Osteoblast (primary cell): ENCODE measurements at regions not wholly inside any gene's neighbourhood (a gene's known extent, or its start where the extent isn't known, plus 50 kb on each side); places are given as distances from the start of the nearest gene placed in this dataset.

Experiments
- DNase-seq: peaks from one replicate; pipeline ENCODE4 v3.0.0; 2011; ENCODE audit warnings: low spot score, mixed read lengths; ENCODE audit not compliant: insufficient read length; ENCODE audit errors: missing footprints
- H2AFZ ChIP-seq: 2 replicates; pipeline ENCODE4 v1.6.0; 2011; ENCODE audit warnings: mild to moderate bottlenecking, low read length
- H3K27ac ChIP-seq: 2 replicates; pipeline ENCODE4 v1.5.1; 2011; ENCODE audit warnings: mild to moderate bottlenecking, low read depth, low read length, moderate library complexity
- H3K27me3 ChIP-seq: 2 replicates; pipeline ENCODE4 v1.6.0; 2012; ENCODE audit warnings: mild to moderate bottlenecking, control low read depth, inconsistent platforms, low read length, moderate library complexity; ENCODE audit not compliant: insufficient read depth
- H3K36me3 ChIP-seq: 2 replicates; pipeline ENCODE4 v1.5.1; 2011; ENCODE audit warnings: mild to moderate bottlenecking, low read length, control low read depth, moderate library complexity; ENCODE audit not compliant: insufficient read depth
- H3K4me1 ChIP-seq: 2 replicates; pipeline ENCODE4 v1.5.1; 2011; ENCODE audit warnings: mild to moderate bottlenecking, low read length, control low read depth, moderate library complexity; ENCODE audit not compliant: insufficient read depth
- H3K4me2 ChIP-seq: 2 replicates; pipeline ENCODE4 v1.6.0; 2011; ENCODE audit warnings: mild to moderate bottlenecking, low read length; ENCODE audit not compliant: insufficient read depth
- H3K4me3 ChIP-seq: fragments of 200-600 bp; sonication (generic); 3 replicates; pipeline ENCODE4 v1.5.1; 2012; ENCODE audit warnings: mild to moderate bottlenecking, low read length, inconsistent platforms; ENCODE audit not compliant: insufficient read depth
- H3K79me2 ChIP-seq: 2 replicates; pipeline ENCODE4 v1.6.0; 2012; ENCODE audit warnings: mild to moderate bottlenecking, low read length, control low read depth, inconsistent platforms; ENCODE audit not compliant: insufficient read depth
- H3K9me3 ChIP-seq: 2 replicates; pipeline ENCODE4 v1.5.1; 2011; ENCODE audit warnings: low read depth, low read length, control low read depth
- H4K20me1 ChIP-seq: 2 replicates; pipeline ENCODE4 v1.6.0; 2012; ENCODE audit warnings: mild to moderate bottlenecking, low read length, control low read depth; ENCODE audit not compliant: insufficient read depth
- CTCF ChIP-seq: IDR thresholded peaks from 2 replicates; pipeline ENCODE4 v1.5.1; 2011; ENCODE audit warnings: mild to moderate bottlenecking, low read depth, low read length, moderate library complexity; ENCODE audit errors: extremely low read depth

- no peak overlapping the region for H2AFZ ChIP-seq
- no peaks in the 10 kb centered on the region for H3K36me3 ChIP-seq
- no peaks in the 10 kb centered on the region for H3K27me3 ChIP-seq
- H3K79me2 ChIP-seq, result peaks cover 17% of the 10 kb centered on the region
- H3K4me1 ChIP-seq, result no peaks in the 10 kb centered on the region
- no peak overlapping the region for H3K4me3 ChIP-seq
- no peak for DNase-seq
- H3K9me3 ChIP-seq, result no peaks in the 10 kb centered on the region
- TF ChIP-seq CTCF, result no peak
- no peak overlapping the region for H3K4me2 ChIP-seq
- H4K20me1 ChIP-seq, result peaks cover 12% of the 10 kb centered on the region
- H3K27ac ChIP-seq, result no peak overlapping the region
Observed at GRCh38 chrX:51813886-51814460, 70.7 kb downstream of the GSPT2 start.

DNA sequence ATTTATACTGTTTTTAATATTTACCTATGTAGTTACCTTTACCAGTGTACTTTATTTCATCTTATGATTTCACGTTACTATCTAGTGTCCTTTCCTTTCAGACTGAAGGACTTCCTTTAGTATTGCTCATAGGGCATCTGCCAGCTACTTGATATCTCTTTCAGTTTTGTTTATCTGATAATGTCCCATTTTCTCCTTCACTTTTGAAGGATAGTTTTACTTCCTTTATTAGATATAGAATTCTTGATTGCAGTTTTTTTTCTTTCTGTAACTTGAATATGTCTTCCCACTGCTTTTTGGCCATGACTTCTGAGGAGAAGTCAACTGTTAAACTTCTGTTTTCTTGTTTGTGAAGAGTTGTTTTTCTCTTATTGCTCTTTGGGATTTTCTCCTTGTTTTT, 69.4 kb upstream of the MAGED1 start:
- Histone ChIP-seq H2AFZ (no peak overlapping the region), H3K4me2 (no peak overlapping the region), H3K4me3 (no peak overlapping the region), H3K9me3 (no peaks in the 10 kb centered on the region), H4K20me1 (peaks cover 3% of the 10 kb centered on the region), H3K36me3 (no peaks in the 10 kb centered on the region), H3K79me2 (peaks cover 6% of the 10 kb centered on the region), H3K27ac (no peak overlapping the region), H3K27me3 (no peaks in the 10 kb centered on the region), H3K4me1 (no peaks in the 10 kb centered on the region)
- no peak for TF ChIP-seq CTCF
- no peak for DNase-seq

DNA sequence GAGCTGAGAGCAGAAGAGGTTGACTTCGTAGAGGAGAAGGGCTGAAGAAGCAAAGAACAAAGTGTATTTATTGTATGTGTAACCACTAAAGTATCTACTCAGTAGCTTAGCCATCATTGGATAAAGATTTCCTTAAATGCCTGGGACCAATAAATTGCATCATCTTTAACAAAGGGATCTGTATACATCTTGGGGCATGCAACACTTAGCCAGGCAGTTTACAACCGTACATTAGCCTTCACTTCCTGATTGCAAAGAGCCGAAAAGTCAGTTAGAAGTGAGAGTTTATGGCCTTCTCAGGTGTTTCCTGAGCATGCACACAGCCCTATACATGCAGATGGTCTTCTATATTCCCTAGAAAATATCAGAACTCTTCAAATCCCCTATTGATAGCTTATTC, 68.0 kb upstream of the MAGED1 start:
- no peak overlapping the region for H3K4me2 ChIP-seq

GRCh38 chrX:51834076-51834475, 59.3 kb upstream of the MAGED1 start:
- Histone ChIP-seq H2AFZ (no peak overlapping the region), H3K79me2 (no peaks in the 10 kb centered on the region), H3K27me3 (no peaks in the 10 kb centered on the region), H3K27ac (no peak overlapping the region), H3K9me3 (no peaks in the 10 kb centered on the region), H4K20me1 (no peaks in the 10 kb centered on the region), H3K4me3 (no peak overlapping the region), H3K4me1 (no peaks in the 10 kb centered on the region), H3K4me2 (no peak overlapping the region), H3K36me3 (no peaks in the 10 kb centered on the region)
- no peak for TF ChIP-seq CTCF
- DNase-seq, result no peak

More for the DNA sequence above, 68.0 kb upstream of the MAGED1 start:
- no peaks in the 10 kb centered on the region for H3K4me1 ChIP-seq
- no peak for DNase-seq
- TF ChIP-seq CTCF, result no peak
- H2AFZ ChIP-seq, result no peak overlapping the region
- H3K9me3 ChIP-seq, result no peaks in the 10 kb centered on the region
- no peaks in the 10 kb centered on the region for H3K36me3 ChIP-seq
- peaks cover 6% of the 10 kb centered on the region for H3K79me2 ChIP-seq
- H3K27me3 ChIP-seq, result no peaks in the 10 kb centered on the region
- no peaks in the 10 kb centered on the region for H4K20me1 ChIP-seq
- H3K4me3 ChIP-seq, result no peak overlapping the region
- no peak overlapping the region for H3K27ac ChIP-seq
